ENCODE measurements at regions not wholly inside any gene's neighbourhood (a gene's known extent, or its start where the extent isn't known, plus 50 kb on each side); places are given as distances from the start of the nearest gene placed in this dataset.

DNA sequence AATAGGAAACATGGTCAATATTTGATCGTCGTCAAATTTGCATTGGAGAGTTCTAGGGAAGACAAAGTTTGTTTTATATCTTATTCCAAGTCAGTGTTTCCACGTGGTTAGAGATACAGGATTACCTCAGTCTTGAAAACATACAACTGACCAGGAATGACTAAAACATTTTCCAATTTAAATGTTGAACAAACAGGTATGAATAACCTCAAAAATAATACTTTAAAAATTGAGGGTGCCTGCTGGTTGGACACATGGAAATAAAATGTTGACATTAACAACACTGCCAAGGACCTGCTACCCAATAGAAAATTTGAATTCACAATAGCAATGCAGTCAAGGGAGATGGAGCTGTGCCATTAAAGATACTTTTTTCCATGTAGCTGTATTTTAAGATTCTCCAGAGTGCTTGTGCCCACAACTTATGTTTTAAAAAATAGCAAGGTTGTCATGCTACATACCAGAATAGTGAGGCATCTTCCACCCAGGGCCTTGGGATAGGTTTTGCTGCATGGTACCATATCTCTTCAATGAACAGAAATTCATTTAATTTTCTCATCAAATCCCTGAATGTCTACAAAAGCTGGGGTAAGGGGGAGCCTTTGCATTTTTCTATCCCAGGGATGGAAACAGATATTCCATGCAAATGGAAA lies 260.8 kb downstream of the EFNB2 start:
- Histone ChIP-seq H4K20me1 (ENCODE audit: control insufficient read depth, insufficient read depth, low read depth, low read length) (no peaks in the 10 kb centered on the region), H3K9me3 (ENCODE audit: control insufficient read depth, insufficient read depth, low read length) (no peaks in the 10 kb centered on the region), H3K4me2 (ENCODE audit: low read length) (no peak overlapping the region), H3K4me1 (ENCODE audit: control insufficient read depth, low read length) (no peaks in the 10 kb centered on the region), H3F3A (ENCODE audit: control insufficient read depth, insufficient read depth) (no peaks in the 10 kb centered on the region), H3K27ac (ENCODE audit: low read depth, low read length) (no peak overlapping the region), H3K4me3 (ENCODE audit: low read length) (no peak overlapping the region), H3K9me2 (replicated peaks; ENCODE audit: control insufficient read depth, low read length) (no peaks in the 10 kb centered on the region), H3K79me2 (ENCODE audit: control insufficient read depth, low read length) (no peaks in the 10 kb centered on the region), H3K27me3 (ENCODE audit: control insufficient read depth, low read length) (no peaks in the 10 kb centered on the region), H3K36me3 (ENCODE audit: control insufficient read depth, low read length) (no peaks in the 10 kb centered on the region)
- TF ChIP-seq, protein P1, sequence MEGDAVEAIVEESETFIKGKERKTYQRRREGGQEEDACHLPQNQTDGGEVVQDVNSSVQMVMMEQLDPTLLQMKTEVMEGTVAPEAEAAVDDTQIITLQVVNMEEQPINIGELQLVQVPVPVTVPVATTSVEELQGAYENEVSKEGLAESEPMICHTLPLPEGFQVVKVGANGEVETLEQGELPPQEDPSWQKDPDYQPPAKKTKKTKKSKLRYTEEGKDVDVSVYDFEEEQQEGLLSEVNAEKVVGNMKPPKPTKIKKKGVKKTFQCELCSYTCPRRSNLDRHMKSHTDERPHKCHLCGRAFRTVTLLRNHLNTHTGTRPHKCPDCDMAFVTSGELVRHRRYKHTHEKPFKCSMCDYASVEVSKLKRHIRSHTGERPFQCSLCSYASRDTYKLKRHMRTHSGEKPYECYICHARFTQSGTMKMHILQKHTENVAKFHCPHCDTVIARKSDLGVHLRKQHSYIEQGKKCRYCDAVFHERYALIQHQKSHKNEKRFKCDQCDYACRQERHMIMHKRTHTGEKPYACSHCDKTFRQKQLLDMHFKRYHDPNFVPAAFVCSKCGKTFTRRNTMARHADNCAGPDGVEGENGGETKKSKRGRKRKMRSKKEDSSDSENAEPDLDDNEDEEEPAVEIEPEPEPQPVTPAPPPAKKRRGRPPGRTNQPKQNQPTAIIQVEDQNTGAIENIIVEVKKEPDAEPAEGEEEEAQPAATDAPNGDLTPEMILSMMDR (IDR thresholded peaks at IDR 0.05; ENCODE audit: low read depth, low read length, poor library complexity, severe bottlenecking) = no peak
- TF ChIP-seq EZH2phosphoT487 (IDR thresholded peaks at IDR 0.05; ENCODE audit: borderline replicate concordance, low read length) = no peak

DNA sequence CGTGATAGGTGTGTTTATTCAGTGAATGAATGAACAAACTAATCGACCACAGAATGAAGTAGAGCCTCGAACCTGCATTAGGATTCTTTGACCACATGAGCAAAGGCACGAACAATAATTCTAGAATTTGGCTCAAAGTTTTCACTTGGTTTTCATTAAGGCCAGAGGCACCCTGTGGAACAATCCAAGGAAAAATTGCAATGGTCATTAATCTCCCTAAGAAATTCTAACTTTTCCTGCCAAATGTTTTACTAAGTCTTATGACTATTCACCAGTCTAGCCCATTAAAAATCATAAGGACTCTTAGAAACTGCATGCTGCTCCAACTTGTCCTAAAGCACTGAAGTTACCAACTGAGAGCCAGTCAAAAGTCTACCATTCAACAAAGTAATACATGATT lies 271.7 kb downstream of the EFNB2 start:
- Histone ChIP-seq H3K79me2 (ENCODE audit: control insufficient read depth, low read length) (no peaks in the 10 kb centered on the region), H4K20me1 (ENCODE audit: control insufficient read depth, insufficient read depth, low read depth, low read length) (no peaks in the 10 kb centered on the region), H3K36me3 (ENCODE audit: control insufficient read depth, low read length) (no peaks in the 10 kb centered on the region), H3K4me2 (ENCODE audit: low read length) (no peak overlapping the region), H3K4me3 (ENCODE audit: low read length) (no peak overlapping the region), H3F3A (ENCODE audit: control insufficient read depth, insufficient read depth) (no peaks in the 10 kb centered on the region), H3K9me3 (ENCODE audit: control insufficient read depth, insufficient read depth, low read length) (no peaks in the 10 kb centered on the region), H3K27me3 (ENCODE audit: control insufficient read depth, low read length) (no peaks in the 10 kb centered on the region), H3K27ac (ENCODE audit: low read depth, low read length) (no peak overlapping the region), H3K9me2 (replicated peaks; ENCODE audit: control insufficient read depth, low read length) (no peaks in the 10 kb centered on the region), H3K4me1 (ENCODE audit: control insufficient read depth, low read length) (no peaks in the 10 kb centered on the region)
- TF ChIP-seq, protein P1 (IDR thresholded peaks at IDR 0.05; ENCODE audit: low read depth, low read length, poor library complexity, severe bottlenecking) = no peak
- TF ChIP-seq EZH2phosphoT487 (IDR thresholded peaks at IDR 0.05; ENCODE audit: borderline replicate concordance, low read length) = no peak

DNA sequence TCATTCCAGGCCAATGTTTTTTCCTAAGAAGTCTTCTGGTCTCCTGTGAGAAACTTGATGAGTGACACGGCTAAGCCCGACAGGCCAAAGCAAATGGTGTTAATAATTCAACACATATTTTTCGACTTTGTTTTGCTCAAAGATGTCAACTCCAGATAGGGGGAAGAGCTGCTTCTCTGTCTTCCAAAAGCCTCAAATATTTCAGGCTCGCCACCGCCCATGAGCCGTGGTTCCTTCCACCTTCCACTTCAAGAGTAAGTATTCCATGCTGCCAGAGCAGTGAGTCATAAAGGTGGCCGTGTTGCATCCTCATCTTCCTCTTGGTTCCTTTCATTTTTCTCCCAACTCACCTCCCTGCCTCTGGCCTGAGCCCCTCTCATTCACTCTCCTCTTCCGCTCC lies 272.6 kb downstream of the EFNB2 start:
- no peaks in the 10 kb centered on the region for H3K79me2 ChIP-seq (ENCODE audit: control insufficient read depth, low read length)
- no peaks in the 10 kb centered on the region for H3K27me3 ChIP-seq (ENCODE audit: control insufficient read depth, low read length)
- no peaks in the 10 kb centered on the region for H3K9me3 ChIP-seq (ENCODE audit: control insufficient read depth, insufficient read depth, low read length)
- no peak overlapping the region for H3K27ac ChIP-seq (ENCODE audit: low read depth, low read length)
- TF ChIP-seq, protein P1 (IDR thresholded peaks at IDR 0.05; ENCODE audit: low read depth, low read length, poor library complexity, severe bottlenecking) = no peak
- no peak for TF ChIP-seq EZH2phosphoT487 (IDR thresholded peaks at IDR 0.05; ENCODE audit: borderline replicate concordance, low read length)
- H3F3A ChIP-seq (ENCODE audit: control insufficient read depth, insufficient read depth) = no peaks in the 10 kb centered on the region
- H3K36me3 ChIP-seq (ENCODE audit: control insufficient read depth, low read length) = no peaks in the 10 kb centered on the region
- H3K4me1 ChIP-seq (ENCODE audit: control insufficient read depth, low read length) = no peaks in the 10 kb centered on the region
- no peaks in the 10 kb centered on the region for H4K20me1 ChIP-seq (ENCODE audit: control insufficient read depth, insufficient read depth, low read depth, low read length)
- H3K9me2 ChIP-seq (replicated peaks; ENCODE audit: control insufficient read depth, low read length) = no peaks in the 10 kb centered on the region
- H3K4me2 ChIP-seq (ENCODE audit: low read length) = no peak overlapping the region
- no peak overlapping the region for H3K4me3 ChIP-seq (ENCODE audit: low read length)
